ENCODE measurements at regions not wholly inside any gene's neighbourhood (a gene's known extent, or its start where the extent isn't known, plus 50 kb on each side); places are given as distances from the start of the nearest gene placed in this dataset.

DNA sequence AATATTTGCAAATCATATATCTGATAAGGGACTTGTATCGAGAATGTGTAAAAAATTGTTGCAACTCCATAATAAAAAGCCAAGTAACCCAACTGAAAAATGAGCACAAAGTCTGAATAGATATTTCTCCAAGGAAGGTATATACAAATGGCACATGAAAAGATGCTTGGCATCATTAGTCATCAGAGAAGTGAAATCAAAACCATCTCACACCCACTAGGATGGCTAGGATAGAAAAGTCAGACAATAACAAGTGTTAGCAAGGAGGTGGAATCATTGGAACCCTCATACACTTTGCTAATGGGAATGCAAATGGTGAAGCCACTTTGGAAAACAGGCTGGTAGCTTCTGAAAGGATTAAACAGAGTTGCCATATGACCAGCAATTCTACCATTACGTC lies 182.7 kb downstream of the ERCC6L2 start:
- TF ChIP-seq, protein P1, sequence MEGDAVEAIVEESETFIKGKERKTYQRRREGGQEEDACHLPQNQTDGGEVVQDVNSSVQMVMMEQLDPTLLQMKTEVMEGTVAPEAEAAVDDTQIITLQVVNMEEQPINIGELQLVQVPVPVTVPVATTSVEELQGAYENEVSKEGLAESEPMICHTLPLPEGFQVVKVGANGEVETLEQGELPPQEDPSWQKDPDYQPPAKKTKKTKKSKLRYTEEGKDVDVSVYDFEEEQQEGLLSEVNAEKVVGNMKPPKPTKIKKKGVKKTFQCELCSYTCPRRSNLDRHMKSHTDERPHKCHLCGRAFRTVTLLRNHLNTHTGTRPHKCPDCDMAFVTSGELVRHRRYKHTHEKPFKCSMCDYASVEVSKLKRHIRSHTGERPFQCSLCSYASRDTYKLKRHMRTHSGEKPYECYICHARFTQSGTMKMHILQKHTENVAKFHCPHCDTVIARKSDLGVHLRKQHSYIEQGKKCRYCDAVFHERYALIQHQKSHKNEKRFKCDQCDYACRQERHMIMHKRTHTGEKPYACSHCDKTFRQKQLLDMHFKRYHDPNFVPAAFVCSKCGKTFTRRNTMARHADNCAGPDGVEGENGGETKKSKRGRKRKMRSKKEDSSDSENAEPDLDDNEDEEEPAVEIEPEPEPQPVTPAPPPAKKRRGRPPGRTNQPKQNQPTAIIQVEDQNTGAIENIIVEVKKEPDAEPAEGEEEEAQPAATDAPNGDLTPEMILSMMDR (IDR thresholded peaks at IDR 0.05) = no peak
- TF ChIP-seq POLR2A (IDR thresholded peaks at IDR 0.05) (no peak), POLR2AphosphoS5 (IDR thresholded peaks at IDR 0.05) (no peak)
